H1 (cell line): ENCODE measurements at regions not wholly inside any gene's neighbourhood (a gene's known extent, or its start where the extent isn't known, plus 50 kb on each side); places are given as distances from the start of the nearest gene placed in this dataset.

Experiments used
- CTCF ChIA-PET: fragments of 300-600 bp; sonication (Branson Sonifier 250); formaldehyde crosslinking; loops from one replicate; lab custom pipeline; 2021; ENCODE audit not compliant: partially characterized antibody; lab: Charles Lee
- POLR2A ChIA-PET: fragments of 300-600 bp; sonication (Branson Sonifier 250); formaldehyde crosslinking; loops from one replicate; lab custom pipeline; 2021; ENCODE audit warnings: inconsistent platforms; ENCODE audit not compliant: partially characterized antibody; lab: Charles Lee
- DNase-seq, 2 experiments: peaks; one replicate each; pipeline versions ENCODE4 v3.0.0 to v3.0.0-alpha.2; 2010 to 2022; ENCODE audit warnings: low spot score in 2 of 2, low read depth in 1 of 2, mixed read lengths in 1 of 2
- FAIRE-seq: peaks from 2 replicates; lab custom pipeline; 2011; peaks lifted over from hg19 to GRCh38; lab: Jason Lieb, UNC
- H2AFZ ChIP-seq: 2 replicates; pipeline ENCODE4 v1.8.1; 2012; ENCODE audit warnings: low read length, inconsistent platforms
- H2AK5ac ChIP-seq: 2 replicates; pipeline ENCODE4 v1.6.1; 2013; ENCODE audit warnings: low read depth, low read length
- H2BK120ac ChIP-seq: replicated peaks from 2 replicates; pipeline ENCODE3; 2013; ENCODE audit warnings: low read depth, low read length, inconsistent platforms
- H2BK12ac ChIP-seq: 2 replicates; pipeline ENCODE4 v1.6.1; 2013; ENCODE audit warnings: low read depth, low read length
- H2BK15ac ChIP-seq: 2 replicates; pipeline ENCODE4 v1.6.1; 2013; ENCODE audit warnings: low read length
- H2BK20ac ChIP-seq: 2 replicates; pipeline ENCODE4 v1.6.1; 2013; ENCODE audit warnings: low read length
- H2BK5ac ChIP-seq: 2 replicates; pipeline ENCODE4 v1.6.1; 2013; ENCODE audit warnings: low read depth, low read length
- H3K14ac ChIP-seq: 2 replicates; pipeline ENCODE4 v1.6.1; 2013; ENCODE audit warnings: inconsistent platforms; ENCODE audit not compliant: insufficient read length
- H3K18ac ChIP-seq: 2 replicates; pipeline ENCODE4 v1.6.1; 2013; ENCODE audit warnings: low read length; ENCODE audit errors: extremely low read depth
- H3K23ac ChIP-seq: 2 replicates; pipeline ENCODE4 v1.6.1; 2013; ENCODE audit warnings: inconsistent platforms; ENCODE audit not compliant: insufficient read length
- H3K23me2 ChIP-seq: 2 replicates; pipeline ENCODE4 v1.6.1; 2013; ENCODE audit warnings: low read depth, low read length
- H3K27ac ChIP-seq: 2 replicates; pipeline ENCODE4 v1.6.1; 2011; ENCODE audit warnings: low read depth, low read length, inconsistent platforms
- H3K27me3 ChIP-seq, 4 experiments: replicated peaks in 1 of 4; 1 replicate in 1 of 4; 2 replicates in 3 of 4; pipeline versions ENCODE4 v1.6.1 to v1.8.1; 2011 to 2013; ENCODE audit warnings: low read length in 3 of 4, mild to moderate bottlenecking in 3 of 4, inconsistent platforms in 2 of 4, mixed read lengths in 2 of 4, moderate library complexity in 1 of 4; ENCODE audit not compliant: control insufficient read depth in 3 of 4, insufficient read depth in 3 of 4; ENCODE audit errors: extremely low read depth in 1 of 4
- H3K36me3 ChIP-seq, 4 experiments: 2 replicates each; pipeline versions ENCODE4 v1.6.1 to v1.8.1; 2011 to 2013; ENCODE audit warnings: mild to moderate bottlenecking in 4 of 4, low read length in 3 of 4, moderate library complexity in 2 of 4, control low read depth in 1 of 4, inconsistent platforms in 1 of 4; ENCODE audit not compliant: insufficient read depth in 4 of 4, control insufficient read depth in 2 of 4
- H3K4ac ChIP-seq: replicated peaks from 2 replicates; pipeline ENCODE3; 2013; ENCODE audit warnings: low read length, low read depth, mixed read lengths, inconsistent platforms; ENCODE audit not compliant: insufficient read length
- H3K4me1 ChIP-seq, 4 experiments: replicated peaks in 1 of 4; 1 replicate in 1 of 4; 2 replicates in 3 of 4; pipeline versions ENCODE4 v1.6.1 to v1.8.1; 2011 to 2013; ENCODE audit warnings: low read length in 3 of 4, inconsistent platforms in 2 of 4, mixed read lengths in 1 of 4; ENCODE audit not compliant: insufficient read depth in 4 of 4, control insufficient read depth in 3 of 4
- H3K4me2 ChIP-seq, 2 experiments: 2 replicates each; pipeline versions ENCODE4 v1.6.1 to v1.8.1; 2011 to 2013; ENCODE audit warnings: low read depth in 2 of 2, low read length in 2 of 2, control low read depth in 1 of 2, inconsistent platforms in 1 of 2, mild to moderate bottlenecking in 1 of 2; ENCODE audit not compliant: insufficient read depth in 1 of 2
- H3K4me3 ChIP-seq, 4 experiments: fragments of 200-600, 300-600 bp in 1 of 4; sonication (generic), shearing (Covaris generic), sonication (Bioruptor Twin) in 1 of 4; 2 replicates each; pipeline versions ENCODE4 v1.5.1 to v1.8.1; 2011 to 2016; ENCODE audit warnings: low read length in 4 of 4, low read depth in 3 of 4, control low read depth in 2 of 4, inconsistent platforms in 2 of 4, mild to moderate bottlenecking in 2 of 4, mixed read lengths in 1 of 4, moderate library complexity in 1 of 4; ENCODE audit not compliant: insufficient read depth in 2 of 4; ENCODE audit errors: extremely low read depth in 1 of 4
- H3K56ac ChIP-seq: replicated peaks from 2 replicates; pipeline ENCODE3; 2013; ENCODE audit warnings: low read depth, mild to moderate bottlenecking, mixed read lengths, low read length, inconsistent platforms; ENCODE audit not compliant: insufficient read length
- H3K79me1 ChIP-seq: 2 replicates; pipeline ENCODE4 v1.6.1; 2013; ENCODE audit warnings: low read depth, low read length, control low read depth
- H3K79me2 ChIP-seq, 2 experiments: 2 replicates each; pipeline versions ENCODE4 v1.6.1 to v1.8.1; 2012 to 2013; ENCODE audit warnings: low read length in 2 of 2, mild to moderate bottlenecking in 2 of 2, inconsistent platforms in 1 of 2; ENCODE audit not compliant: insufficient read depth in 2 of 2, control insufficient read depth in 1 of 2
- H3K9ac ChIP-seq, 4 experiments: replicated peaks in 1 of 4; 1 replicate in 1 of 4; 2 replicates in 3 of 4; pipeline versions ENCODE4 v1.6.1 to v1.8.1; 2011 to 2013; ENCODE audit warnings: low read depth in 3 of 4, low read length in 3 of 4, control low read depth in 2 of 4, mild to moderate bottlenecking in 2 of 4, moderate library complexity in 2 of 4, inconsistent platforms in 1 of 4; ENCODE audit errors: extremely low read depth in 1 of 4
- H3K9me3 ChIP-seq, 2 experiments: 2 replicates each; pipeline versions ENCODE4 v1.6.1 to v1.8.1; 2012 to 2013; ENCODE audit warnings: mild to moderate bottlenecking in 2 of 2, moderate library complexity in 2 of 2, control low read depth in 1 of 2, inconsistent platforms in 1 of 2, low read depth in 1 of 2, low read length in 1 of 2, mixed read lengths in 1 of 2; ENCODE audit not compliant: insufficient read depth in 2 of 2
- H4K20me1 ChIP-seq, 2 experiments: replicated peaks in 1 of 2; 2 replicates each; pipeline versions ENCODE3 to v1.8.1; 2011 to 2013; ENCODE audit warnings: inconsistent platforms in 2 of 2, low read length in 2 of 2, mild to moderate bottlenecking in 1 of 2; ENCODE audit not compliant: insufficient read depth in 2 of 2, control insufficient read depth in 1 of 2
- H4K5ac ChIP-seq: 2 replicates; pipeline ENCODE4 v1.6.1; 2013; ENCODE audit warnings: low read length, low read depth, mixed read lengths, inconsistent platforms; ENCODE audit not compliant: insufficient read length
- H4K8ac ChIP-seq: 2 replicates; pipeline ENCODE4 v1.8.0; 2013; ENCODE audit warnings: mild to moderate bottlenecking, moderate library complexity, low read length, inconsistent platforms; ENCODE audit not compliant: insufficient read depth; ENCODE audit errors: extremely low read depth
- H4K91ac ChIP-seq: replicated peaks from 2 replicates; pipeline ENCODE3; 2013; ENCODE audit warnings: low read length, mixed read lengths, inconsistent platforms; ENCODE audit not compliant: insufficient read length
- ASH2L ChIP-seq: fragments of 200-600, 300-600 bp; sonication (generic); IDR thresholded peaks from one replicate; pipeline ENCODE4 v1.7.1; 2017; ENCODE audit warnings: low read length
- CEBPB ChIP-seq: IDR thresholded peaks from 2 replicates; pipeline ENCODE4 v1.6.1; 2012; ENCODE audit warnings: low read depth, low read length
- CREB1 ChIP-seq: IDR thresholded peaks from 2 replicates; pipeline ENCODE4 v1.6.1; 2012; ENCODE audit warnings: inconsistent platforms
- GABPA ChIP-seq: IDR thresholded peaks from 2 replicates; pipeline ENCODE4 v1.6.1; 2011; ENCODE audit warnings: mild to moderate bottlenecking, low read length, moderate library complexity, borderline replicate concordance; ENCODE audit not compliant: insufficient read depth
- GTF2F1 ChIP-seq: IDR thresholded peaks from 2 replicates; pipeline ENCODE4 v1.6.1; 2012; ENCODE audit warnings: low read depth, low read length, improper control_type of control experiment, borderline replicate concordance
- HDAC2 ChIP-seq, 2 experiments: fragments of 300-600 bp in 1 of 2; sonication (generic) in 1 of 2; IDR thresholded peaks; 2 replicates each; pipeline ENCODE4 v1.6.1; 2011 to 2012; ENCODE audit warnings: low read depth in 2 of 2, low read length in 2 of 2, mild to moderate bottlenecking in 2 of 2, moderate library complexity in 2 of 2, borderline replicate concordance in 1 of 2, inconsistent platforms in 1 of 2
- HDAC6 ChIP-seq: IDR thresholded peaks from one replicate; pipeline ENCODE4 v1.7.1; 2012; ENCODE audit warnings: low read depth, mild to moderate bottlenecking, inconsistent platforms, low read length, moderate library complexity
- JUND ChIP-seq: IDR thresholded peaks from 2 replicates; pipeline ENCODE4 v1.6.1; 2011; ENCODE audit warnings: mild to moderate bottlenecking, improper control_type of control experiment, low read length
- NANOG ChIP-seq: IDR thresholded peaks from 2 replicates; pipeline ENCODE4 v1.6.1; 2011; ENCODE audit warnings: low read length, low read depth, mild to moderate bottlenecking, inconsistent platforms; ENCODE audit not compliant: insufficient read depth, poor library complexity, severe bottlenecking
- RXRA ChIP-seq: IDR thresholded peaks from 2 replicates; pipeline ENCODE4 v1.6.1; 2011; ENCODE audit warnings: low read depth, mild to moderate bottlenecking, low read length, moderate library complexity; ENCODE audit not compliant: insufficient read depth
- SAP30 ChIP-seq: fragments of 300-600 bp; sonication (generic); IDR thresholded peaks from 2 replicates; pipeline ENCODE4 v1.7.1; 2012; ENCODE audit warnings: low read length, moderate library complexity, mild to moderate bottlenecking, inconsistent platforms; ENCODE audit not compliant: insufficient read depth, insufficient replicate concordance
- SP2 ChIP-seq: IDR thresholded peaks from 2 replicates; pipeline ENCODE4 v1.6.1; 2012; ENCODE audit warnings: mild to moderate bottlenecking, low read length, inconsistent platforms
- TAF1 ChIP-seq: IDR thresholded peaks from 2 replicates; pipeline ENCODE4 v1.6.1; 2011; ENCODE audit warnings: mild to moderate bottlenecking, low read depth, low read length
- TBP ChIP-seq: IDR thresholded peaks from 2 replicates; pipeline ENCODE4 v1.6.1; 2011; ENCODE audit warnings: low read depth, low read length, improper control_type of control experiment
- TCF12 ChIP-seq: IDR thresholded peaks from 2 replicates; pipeline ENCODE4 v1.6.1; 2011; ENCODE audit warnings: low read depth, mild to moderate bottlenecking, low read length
- WGBS, 2 experiments: shearing (Covaris generic) in 1 of 2; methylation state at CpG; one replicate each; pipeline versions ENCODE4 v1.1.6 to v1.1.7; 2013 to 2015; ENCODE audit warnings: low lambda C conversion rate in 2 of 2, mixed read lengths in 2 of 2, inconsistent platforms in 1 of 2, low coverage in 1 of 2, missing lambda C conversion rate in 1 of 2; ENCODE audit not compliant: insufficient replicate concordance in 2 of 2, insufficient coverage in 1 of 2, insufficient read length in 1 of 2; ENCODE audit errors: extremely low coverage in 1 of 2, missing lambda C conversion rate in 1 of 2; 5-methylcytosine and 5-hydroxymethylcytosine counted together

- no peak overlapping the region for H3K4me2 ChIP-seq
- no peak overlapping the region for H4K5ac ChIP-seq
- H2BK20ac ChIP-seq = no peak overlapping the region
Measured at GRCh38 chr7:33810356-33810755, 95.0 kb upstream of the BMPER start.

More at GRCh38 chr7:33810356-33810755, 95.0 kb upstream of the BMPER start:
- Histone ChIP-seq H3K79me1 (no peaks in the 10 kb centered on the region), H3K23ac (no peak overlapping the region), H3K9me3 (no peaks in the 10 kb centered on the region), H3K18ac (no peak overlapping the region), H3K9ac (no peak overlapping the region), H2AFZ (no peak overlapping the region), H2AK5ac (no peak overlapping the region), H3K56ac (no peak overlapping the region), H3K79me2 (no peaks in the 10 kb centered on the region), H2BK15ac (no peak overlapping the region)
- CTCF ChIA-PET = interaction anchor here (0.7 to 1.5 kb wide), 5 partner anchors 22 to 625 kb away, joined by 3 to 4 read pairs (median 3); no protein-coding TSS in a partner anchor
- WGBS, 2 experiments = 96% methylated on average over 4 of the region's 4 CpGs; no CpG with 5 or more reads in 1 of the 2 experiments
- TF ChIP-seq HDAC6 (no peak), CREB1 (no peak), NANOG (no peak), CEBPB (no peak), SAP30 (no peak), GTF2F1 (no peak), TBP (no peak), HDAC2 (IDR thresholded peaks at IDR 0.05; ENCODE audit: borderline replicate concordance in 1 of 2, low read depth in 2 of 2, low read length in 2 of 2) (no peak), SP2 (no peak), TAF1 (no peak), RXRA (no peak), JUND (no peak), GABPA (no peak), ASH2L (no peak), TCF12 (no peak)
- TF ChIP-seq, all 59 proteins: peak for 0
- Histone ChIP-seq H4K20me1 (no peaks in the 10 kb centered on the region), H2BK5ac (no peak overlapping the region), H4K91ac (no peak overlapping the region), H3K4me1 (no peaks in the 10 kb centered on the region), H2BK120ac (no peak overlapping the region), H3K23me2 (no peaks in the 10 kb centered on the region), H3K4me3 (no peak overlapping the region), H4K8ac (no peak overlapping the region), H2BK12ac (no peak overlapping the region), H3K27me3 (no peaks in the 10 kb centered on the region), H3K4ac (no peak overlapping the region), H3K14ac (no peak overlapping the region), H3K27ac (no peak overlapping the region), H3K36me3 (no peaks in the 10 kb centered on the region)
- DNase-seq (no peak), FAIRE-seq (no peak)
- POLR2A ChIA-PET = no interaction called here
